Transverse colon (tissue), 4 donors: ENCODE measurements at regions not wholly inside any gene's neighbourhood (a gene's known extent, or its start where the extent isn't known, plus 50 kb on each side); places are given as distances from the start of the nearest gene placed in this dataset.

Source experiments
- CTCF ChIP-seq, 5 experiments: fragments of 200-600 bp in 3 of 5; fragments of 450-650 bp in 2 of 5; sonication (generic) in 3 of 5; IDR thresholded peaks; 1 replicate in 2 of 5; 2 replicates in 3 of 5; pipeline ENCODE4 v1.5.1; 2016 to 2017; ENCODE audit warnings: antibody characterized with exemption in 5 of 5, inconsistent platforms in 3 of 5, mild to moderate bottlenecking in 2 of 5, moderate library complexity in 1 of 5
- POLR2A ChIP-seq: fragments of 450-650 bp; IDR thresholded peaks from one replicate; pipeline ENCODE4 v1.6.1; 2016; ENCODE audit warnings: antibody characterized with exemption, mild to moderate bottlenecking, moderate library complexity
- POLR2AphosphoS5 ChIP-seq, 3 donors: sonication (generic); formaldehyde crosslinking; IDR thresholded peaks; one replicate each; pipeline ENCODE4 v1.6.1; 2016; ENCODE audit warnings: antibody characterized with exemption in 3 of 3

- TF ChIP-seq POLR2A: peak; percentile 3
- no peak for TF ChIP-seq CTCF (IDR thresholded peaks at IDR 0.05)
- TF ChIP-seq POLR2AphosphoS5 (IDR thresholded peaks at IDR 0.05): peak in 2 of 3 donors; percentile 23 to 32
These were observed 117.8 kb downstream of the QRSL1 start for GRCh38 chr6:106747139-106747538.
